ENCODE measurements at regions not wholly inside any gene's neighbourhood (a gene's known extent, or its start where the extent isn't known, plus 50 kb on each side); places are given as distances from the start of the nearest gene placed in this dataset.

DNA sequence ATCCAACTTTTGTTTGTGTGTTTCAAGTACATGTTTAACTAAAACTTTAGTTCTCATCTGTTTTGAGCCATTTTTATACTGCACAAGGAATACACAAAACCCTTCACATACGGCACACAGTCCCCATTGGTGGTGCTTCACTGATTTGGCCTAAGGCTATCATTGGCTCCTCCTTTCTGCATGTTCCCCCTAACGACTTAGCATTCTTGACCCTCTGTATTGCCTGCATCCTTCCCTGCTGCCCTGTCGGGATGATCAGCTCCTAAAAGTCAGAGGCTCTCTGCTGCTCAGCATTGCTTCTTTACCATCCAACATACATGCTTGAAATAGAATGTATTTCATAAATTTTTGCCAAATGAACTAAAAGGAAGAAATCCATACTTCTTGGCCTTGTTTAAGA lies 111.4 kb upstream of the ABCB5 start:
- no peak overlapping the region for H3K27ac ChIP-seq (ENCODE audit: low read length)
- H3K27me3 ChIP-seq (replicated peaks in 1 of 2; ENCODE audit: control insufficient read depth in 2 of 2, extremely low read depth in 1 of 2, insufficient read depth in 2 of 2, low read length in 1 of 2): no peaks in the 10 kb centered on the region
- ChIA-PET POLR2A (interaction anchor here in 1 of 2 donors (0.7 kb wide), 1 partner anchor 940 kb away, joined by 16 read pairs; no protein-coding TSS in a partner anchor), CTCF (no interaction called here)
- Mint-ChIP-seq H3K36me3 (no peaks in the 10 kb centered on the region), H3K4me1 (no peaks in the 10 kb centered on the region), H3K4me3 (no peak overlapping the region), H3K27me3 (no peaks in the 10 kb centered on the region), H3K9me3 (peaks cover 8 to 23% (median 17%) of the 10 kb centered on the region in 3 donors), H3K27ac (no peak overlapping the region)
- no peak for DNase-seq
- H3K4me3 ChIP-seq (ENCODE audit: control insufficient read depth in 1 of 2, extremely low read depth in 1 of 2, low read length in 1 of 2): no peak overlapping the region
- H3K36me3 ChIP-seq (ENCODE audit: control insufficient read depth in 2 of 2, extremely low read depth in 1 of 2, insufficient read depth in 1 of 2, low read length in 1 of 2): no peaks in the 10 kb centered on the region
- no peaks in the 10 kb centered on the region for H3K9me3 ChIP-seq
- ATAC-seq (replicated peaks in 1 of 4): no peak
- 67% methylated on average over 1 of the region's 3 CpGs for whole genome bisulfite sequencing (ENCODE audit: insufficient coverage)
- no peaks in the 10 kb centered on the region for H3K4me1 ChIP-seq (ENCODE audit: control insufficient read depth in 1 of 2, extremely low read depth in 1 of 2, insufficient read depth in 2 of 2, low read length in 2 of 2)

DNA sequence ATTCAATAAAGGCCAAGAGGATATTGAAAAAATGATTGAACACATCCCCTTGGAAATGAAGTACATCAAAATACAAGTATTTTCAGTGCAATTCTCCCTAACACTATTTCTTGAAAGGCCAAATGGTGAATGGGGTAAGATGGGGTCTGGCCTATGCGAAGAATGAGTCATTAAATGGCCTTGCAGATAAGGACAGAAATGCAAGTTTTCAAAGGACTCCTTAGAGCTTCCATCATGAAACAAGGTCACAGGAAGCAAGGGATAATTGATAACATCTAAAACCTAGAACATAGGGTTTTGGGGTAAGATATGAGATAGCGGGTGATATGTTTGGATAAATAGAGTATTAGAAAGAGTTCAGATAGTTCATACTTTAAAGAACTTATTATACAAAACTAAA lies 109.3 kb upstream of the ABCB5 start:
- Histone ChIP-seq H3K9me3 (no peaks in the 10 kb centered on the region), H3K4me1 (ENCODE audit: control insufficient read depth in 1 of 2, extremely low read depth in 1 of 2, insufficient read depth in 2 of 2, low read length in 2 of 2) (no peaks in the 10 kb centered on the region), H3K36me3 (ENCODE audit: control insufficient read depth in 2 of 2, extremely low read depth in 1 of 2, insufficient read depth in 1 of 2, low read length in 1 of 2) (no peaks in the 10 kb centered on the region), H3K27ac (ENCODE audit: low read length) (no peak overlapping the region), H3K4me3 (ENCODE audit: control insufficient read depth in 1 of 2, extremely low read depth in 1 of 2, low read length in 1 of 2) (no peak overlapping the region), H3K27me3 (replicated peaks in 1 of 2; ENCODE audit: control insufficient read depth in 2 of 2, extremely low read depth in 1 of 2, insufficient read depth in 2 of 2, low read length in 1 of 2) (no peaks in the 10 kb centered on the region)
- Mint-ChIP-seq H3K4me3 (no peak overlapping the region), H3K27me3 (no peaks in the 10 kb centered on the region), H3K27ac (no peak overlapping the region), H3K9me3 (peaks cover 5 to 10% (median 8%) of the 10 kb centered on the region in 3 donors), H3K4me1 (no peaks in the 10 kb centered on the region), H3K36me3 (no peaks in the 10 kb centered on the region)
- ChIA-PET POLR2A (no interaction called here), CTCF (no interaction called here)
- ATAC-seq (replicated peaks in 1 of 4) (no peak), DNase-seq (no peak)
- no CpG with 5 or more reads among the region's 2 CpGs for WGBS (ENCODE audit: insufficient coverage)

DNA sequence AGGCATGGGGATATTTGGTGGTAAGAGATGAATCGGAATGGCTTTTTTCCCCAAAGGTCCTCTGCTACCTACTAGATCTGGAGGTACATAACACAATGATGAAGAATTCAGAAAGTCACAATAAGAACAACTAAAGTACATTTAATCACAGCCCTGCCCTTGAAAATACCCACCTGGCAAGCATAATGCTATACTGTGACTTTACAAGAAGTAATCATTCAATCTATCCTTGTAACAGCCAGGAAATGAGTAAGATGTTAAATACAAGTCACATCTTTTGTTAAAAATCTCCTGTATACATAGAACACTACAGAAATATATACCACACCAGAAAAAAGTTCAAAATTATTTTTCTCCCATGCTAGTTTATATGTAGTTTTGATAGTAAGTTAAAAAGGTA lies 108.3 kb upstream of the ABCB5 start:
- Histone ChIP-seq H3K9me3 (no peaks in the 10 kb centered on the region), H3K36me3 (ENCODE audit: control insufficient read depth in 2 of 2, extremely low read depth in 1 of 2, insufficient read depth in 1 of 2, low read length in 1 of 2) (no peaks in the 10 kb centered on the region), H3K27me3 (replicated peaks in 1 of 2; ENCODE audit: control insufficient read depth in 2 of 2, extremely low read depth in 1 of 2, insufficient read depth in 2 of 2, low read length in 1 of 2) (no peaks in the 10 kb centered on the region), H3K4me1 (ENCODE audit: control insufficient read depth in 1 of 2, extremely low read depth in 1 of 2, insufficient read depth in 2 of 2, low read length in 2 of 2) (no peaks in the 10 kb centered on the region), H3K27ac (ENCODE audit: low read length) (no peak overlapping the region), H3K4me3 (ENCODE audit: control insufficient read depth in 1 of 2, extremely low read depth in 1 of 2, low read length in 1 of 2) (no peak overlapping the region)
- ATAC-seq (replicated peaks in 1 of 4): no peak
- peaks cover 0 to 2% (median under 1%) of the 10 kb centered on the region in 3 donors for H3K9me3 Mint-ChIP-seq
- CTCF ChIA-PET: no interaction called here
- no peak for DNase-seq
- H3K27me3 Mint-ChIP-seq: no peaks in the 10 kb centered on the region
- WGBS (ENCODE audit: insufficient coverage): no CpG with 5 or more reads among the region's 1 CpG
- H3K36me3 Mint-ChIP-seq: no peaks in the 10 kb centered on the region
- no peak overlapping the region for H3K27ac Mint-ChIP-seq
- POLR2A ChIA-PET: no interaction called here
- H3K4me1 Mint-ChIP-seq: no peaks in the 10 kb centered on the region
- H3K4me3 Mint-ChIP-seq: no peak overlapping the region

DNA sequence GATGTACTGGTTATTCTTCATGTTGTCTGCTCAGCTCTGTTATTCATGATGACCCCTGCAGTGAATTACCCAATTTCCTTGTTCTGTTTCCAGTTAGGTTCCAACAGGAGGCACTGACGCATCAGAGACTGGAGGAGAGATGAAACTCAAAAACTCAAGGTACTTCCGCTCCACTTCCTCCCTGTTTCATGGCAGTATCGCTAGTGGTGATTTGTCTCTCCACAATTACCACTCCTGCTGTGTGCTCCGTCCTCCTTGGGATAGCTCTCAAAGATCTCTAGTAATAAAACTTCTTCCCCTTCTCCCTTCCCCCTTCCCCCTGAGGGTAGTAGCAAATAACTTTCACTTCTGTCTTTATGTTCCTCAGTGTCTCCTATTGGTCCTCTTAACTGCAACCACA lies 107.4 kb upstream of the ABCB5 start:
- no peak overlapping the region for H3K4me3 ChIP-seq (ENCODE audit: control insufficient read depth in 1 of 2, extremely low read depth in 1 of 2, low read length in 1 of 2)
- H3K9me3 ChIP-seq: no peaks in the 10 kb centered on the region
- no peaks in the 10 kb centered on the region for H3K36me3 ChIP-seq (ENCODE audit: control insufficient read depth in 2 of 2, extremely low read depth in 1 of 2, insufficient read depth in 1 of 2, low read length in 1 of 2)
- no peak overlapping the region for H3K4me3 Mint-ChIP-seq
- ATAC-seq (replicated peaks in 1 of 4) (no peak), DNase-seq (peak in 1 of 35 experiments; percentile 0)
- H3K27me3 ChIP-seq (replicated peaks in 1 of 2; ENCODE audit: control insufficient read depth in 2 of 2, extremely low read depth in 1 of 2, insufficient read depth in 2 of 2, low read length in 1 of 2): no peaks in the 10 kb centered on the region
- no peaks in the 10 kb centered on the region for H3K27me3 Mint-ChIP-seq
- 80% methylated on average over 3 of the region's 4 CpGs for WGBS (ENCODE audit: insufficient coverage)
- H3K36me3 Mint-ChIP-seq: no peaks in the 10 kb centered on the region
- no peak overlapping the region for H3K27ac Mint-ChIP-seq
- ChIA-PET CTCF (no interaction called here), POLR2A (no interaction called here)
- no peaks in the 10 kb centered on the region for H3K4me1 ChIP-seq (ENCODE audit: control insufficient read depth in 1 of 2, extremely low read depth in 1 of 2, insufficient read depth in 2 of 2, low read length in 2 of 2)
- peaks cover 0 to 4% (median 0%) of the 10 kb centered on the region in 3 donors for H3K9me3 Mint-ChIP-seq
- no peak overlapping the region for H3K27ac ChIP-seq (ENCODE audit: low read length)
- H3K4me1 Mint-ChIP-seq: no peaks in the 10 kb centered on the region

DNA sequence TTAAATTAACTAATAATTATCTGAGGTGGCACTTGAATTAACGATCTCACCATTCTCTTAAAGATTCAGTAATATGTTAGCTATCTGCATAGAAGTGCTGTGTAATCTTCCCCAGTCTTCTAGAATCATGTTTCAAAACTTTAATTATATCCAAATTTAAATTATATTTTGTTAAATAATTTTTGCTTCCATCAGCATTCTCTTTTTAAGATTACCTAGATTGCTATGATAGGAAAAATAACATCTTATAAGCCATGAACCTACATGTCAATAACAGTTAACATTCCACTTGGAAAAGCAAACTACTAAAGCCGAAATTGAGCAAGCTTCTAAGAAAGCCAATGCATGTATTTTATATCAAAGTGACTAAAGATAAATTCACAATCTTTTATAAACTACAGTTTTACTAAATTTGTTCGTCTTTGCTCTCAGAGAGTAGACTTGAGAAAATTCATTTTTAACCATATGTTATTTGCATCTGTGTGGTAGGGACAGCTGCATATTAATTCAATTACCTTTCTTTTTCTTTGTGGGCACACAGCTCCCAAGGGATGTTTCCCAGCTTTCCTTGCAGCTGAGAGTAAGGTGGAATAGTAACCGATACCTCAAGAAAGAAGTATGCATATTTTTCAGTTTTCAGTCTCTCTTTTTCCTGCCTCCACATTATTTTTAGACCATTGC lies 105.4 kb upstream of the ABCB5 start:
- H3K27me3 ChIP-seq (replicated peaks in 1 of 2; ENCODE audit: control insufficient read depth in 2 of 2, extremely low read depth in 1 of 2, insufficient read depth in 2 of 2, low read length in 1 of 2): no peaks in the 10 kb centered on the region
- H3K4me3 Mint-ChIP-seq: no peak overlapping the region
- no CpG with 5 or more reads among the region's 4 CpGs for WGBS (ENCODE audit: insufficient coverage)
- H3K4me1 Mint-ChIP-seq: no peaks in the 10 kb centered on the region
- ATAC-seq (replicated peaks in 1 of 4): no peak
- H3K36me3 Mint-ChIP-seq: no peaks in the 10 kb centered on the region
- H3K27me3 Mint-ChIP-seq: no peaks in the 10 kb centered on the region
- no peak overlapping the region for H3K27ac Mint-ChIP-seq
- no peaks in the 10 kb centered on the region for H3K9me3 ChIP-seq
- CTCF ChIA-PET: no interaction called here
- H3K4me3 ChIP-seq (ENCODE audit: control insufficient read depth in 1 of 2, extremely low read depth in 1 of 2, low read length in 1 of 2): no peak overlapping the region
- POLR2A ChIA-PET: no interaction called here
- H3K9me3 Mint-ChIP-seq: peaks cover 0 to 4% (median 0%) of the 10 kb centered on the region in 3 donors
- no peak for DNase-seq
- no peaks in the 10 kb centered on the region for H3K4me1 ChIP-seq (ENCODE audit: control insufficient read depth in 1 of 2, extremely low read depth in 1 of 2, insufficient read depth in 2 of 2, low read length in 2 of 2)
- H3K36me3 ChIP-seq (ENCODE audit: control insufficient read depth in 2 of 2, extremely low read depth in 1 of 2, insufficient read depth in 1 of 2, low read length in 1 of 2): no peaks in the 10 kb centered on the region
- no peak overlapping the region for H3K27ac ChIP-seq (ENCODE audit: low read length)

DNA sequence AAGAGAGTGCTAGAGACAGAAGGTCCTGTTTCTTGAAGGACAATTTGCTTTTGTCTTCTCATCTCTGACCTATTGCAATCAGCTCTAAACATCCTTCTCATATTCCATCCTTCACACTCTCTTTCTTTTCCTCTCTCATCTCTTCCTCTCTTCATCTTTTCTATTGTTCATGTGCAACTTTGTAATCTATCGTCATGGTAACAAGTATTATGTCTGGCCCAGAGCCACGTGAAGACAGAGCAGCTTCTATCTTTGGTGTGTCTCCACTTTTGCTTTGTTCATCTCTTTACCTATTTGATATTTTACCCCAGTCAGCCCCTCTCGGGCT lies 104.9 kb upstream of the ABCB5 start:
- 63% methylated on average over 2 of the region's 3 CpGs for whole genome bisulfite sequencing (ENCODE audit: insufficient coverage)
- H3K27ac ChIP-seq (ENCODE audit: low read length): no peak overlapping the region
- Mint-ChIP-seq H3K4me1 (no peaks in the 10 kb centered on the region), H3K9me3 (peaks cover 0 to 4% (median 0%) of the 10 kb centered on the region in 3 donors), H3K27ac (no peak overlapping the region), H3K4me3 (no peak overlapping the region), H3K27me3 (no peaks in the 10 kb centered on the region), H3K36me3 (no peaks in the 10 kb centered on the region)
- CTCF ChIA-PET: no interaction called here
- no peaks in the 10 kb centered on the region for H3K36me3 ChIP-seq (ENCODE audit: control insufficient read depth in 2 of 2, extremely low read depth in 1 of 2, insufficient read depth in 1 of 2, low read length in 1 of 2)
- no peaks in the 10 kb centered on the region for H3K27me3 ChIP-seq (replicated peaks in 1 of 2; ENCODE audit: control insufficient read depth in 2 of 2, extremely low read depth in 1 of 2, insufficient read depth in 2 of 2, low read length in 1 of 2)
- H3K4me3 ChIP-seq (ENCODE audit: control insufficient read depth in 1 of 2, extremely low read depth in 1 of 2, low read length in 1 of 2): no peak overlapping the region
- ATAC-seq (replicated peaks in 1 of 4) (no peak), DNase-seq (no peak)
- POLR2A ChIA-PET: no interaction called here
- no peaks in the 10 kb centered on the region for H3K9me3 ChIP-seq
- H3K4me1 ChIP-seq (ENCODE audit: control insufficient read depth in 1 of 2, extremely low read depth in 1 of 2, insufficient read depth in 2 of 2, low read length in 2 of 2): no peaks in the 10 kb centered on the region

DNA sequence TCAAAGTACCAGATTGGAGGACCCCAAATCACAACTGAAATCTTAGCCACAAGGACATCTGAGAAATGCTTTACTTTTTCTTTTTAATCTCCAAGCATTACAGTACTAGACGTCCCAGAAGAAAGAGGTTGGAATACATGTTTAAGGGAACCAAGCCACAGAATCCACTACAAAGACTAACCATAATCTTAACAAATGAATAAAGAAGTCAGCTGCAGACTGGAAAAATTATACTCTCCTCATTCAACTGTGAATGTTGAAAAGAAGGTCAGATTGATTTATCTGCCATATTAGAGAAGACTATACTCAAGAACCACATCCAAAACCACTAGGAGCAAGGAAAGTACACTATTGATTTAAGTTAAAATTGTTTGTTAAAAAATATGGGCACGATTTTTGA lies 102.1 kb upstream of the ABCB5 start:
- Histone ChIP-seq H3K27me3 (replicated peaks in 1 of 2; ENCODE audit: control insufficient read depth in 2 of 2, extremely low read depth in 1 of 2, insufficient read depth in 2 of 2, low read length in 1 of 2) (no peaks in the 10 kb centered on the region), H3K9me3 (no peaks in the 10 kb centered on the region), H3K27ac (ENCODE audit: low read length) (no peak overlapping the region), H3K4me1 (ENCODE audit: control insufficient read depth in 1 of 2, extremely low read depth in 1 of 2, insufficient read depth in 2 of 2, low read length in 2 of 2) (no peaks in the 10 kb centered on the region), H3K36me3 (ENCODE audit: control insufficient read depth in 2 of 2, extremely low read depth in 1 of 2, insufficient read depth in 1 of 2, low read length in 1 of 2) (no peaks in the 10 kb centered on the region), H3K4me3 (ENCODE audit: control insufficient read depth in 1 of 2, extremely low read depth in 1 of 2, low read length in 1 of 2) (no peak overlapping the region)
- no peaks in the 10 kb centered on the region for H3K27me3 Mint-ChIP-seq
- no peak overlapping the region for H3K27ac Mint-ChIP-seq
- whole genome bisulfite sequencing (ENCODE audit: insufficient coverage): no CpG with 5 or more reads among the region's 2 CpGs
- ChIA-PET CTCF (no interaction called here), POLR2A (no interaction called here)
- H3K9me3 Mint-ChIP-seq: peaks cover 0 to 4% (median 0%) of the 10 kb centered on the region in 3 donors
- H3K4me3 Mint-ChIP-seq: no peak overlapping the region
- no peaks in the 10 kb centered on the region for H3K4me1 Mint-ChIP-seq
- no peak for DNase-seq
- H3K36me3 Mint-ChIP-seq: no peaks in the 10 kb centered on the region
- ATAC-seq (replicated peaks in 1 of 4): no peak
